ENCODE measurements at regions not wholly inside any gene's neighbourhood (a gene's known extent, or its start where the extent isn't known, plus 50 kb on each side); places are given as distances from the start of the nearest gene placed in this dataset.

DNA sequence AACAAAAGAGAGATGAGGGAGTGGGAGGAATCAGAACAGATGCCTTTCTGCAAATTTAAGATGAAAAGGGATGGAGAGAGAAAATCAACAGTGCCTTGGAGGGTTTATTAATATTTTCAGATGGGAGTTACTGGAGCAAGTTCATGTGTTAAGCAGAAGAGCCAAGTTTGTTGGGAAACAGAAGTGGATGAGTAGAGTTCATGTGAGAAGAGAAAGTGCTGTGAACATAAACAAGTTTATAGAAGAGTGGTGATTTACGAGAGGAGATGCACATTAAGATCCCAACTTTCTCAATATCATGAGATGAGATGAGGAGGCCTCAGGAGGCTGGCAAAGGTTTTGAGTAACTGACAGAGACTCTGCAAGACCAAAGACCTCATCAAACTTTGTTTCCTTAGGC, 274.1 kb upstream of the HTR2A start:
- Mint-ChIP-seq H3K27me3 (ENCODE audit: low read depth) (no peaks in the 10 kb centered on the region), H3K4me1 (peaks cover 7% of the 10 kb centered on the region)

DNA sequence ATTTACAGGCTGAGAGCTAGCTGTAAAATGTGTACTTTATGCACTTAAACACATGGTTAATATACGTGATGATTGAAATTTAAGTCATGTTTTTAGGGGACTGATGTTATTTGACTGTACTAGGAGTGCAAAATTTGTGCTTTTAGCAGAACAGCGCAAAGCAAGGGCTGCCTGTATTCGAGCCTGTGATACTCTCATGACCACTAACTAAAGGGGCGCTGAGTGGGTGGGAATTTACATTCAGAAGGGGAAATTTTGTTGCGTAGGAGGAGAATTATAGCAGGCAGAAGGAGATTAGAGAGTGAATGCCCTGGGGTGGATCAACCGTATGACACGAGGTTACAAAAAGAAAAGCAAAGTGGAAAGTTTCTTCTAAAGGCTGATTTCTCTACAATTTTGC, 271.8 kb upstream of the HTR2A start:
- TF ChIP-seq, protein P1, sequence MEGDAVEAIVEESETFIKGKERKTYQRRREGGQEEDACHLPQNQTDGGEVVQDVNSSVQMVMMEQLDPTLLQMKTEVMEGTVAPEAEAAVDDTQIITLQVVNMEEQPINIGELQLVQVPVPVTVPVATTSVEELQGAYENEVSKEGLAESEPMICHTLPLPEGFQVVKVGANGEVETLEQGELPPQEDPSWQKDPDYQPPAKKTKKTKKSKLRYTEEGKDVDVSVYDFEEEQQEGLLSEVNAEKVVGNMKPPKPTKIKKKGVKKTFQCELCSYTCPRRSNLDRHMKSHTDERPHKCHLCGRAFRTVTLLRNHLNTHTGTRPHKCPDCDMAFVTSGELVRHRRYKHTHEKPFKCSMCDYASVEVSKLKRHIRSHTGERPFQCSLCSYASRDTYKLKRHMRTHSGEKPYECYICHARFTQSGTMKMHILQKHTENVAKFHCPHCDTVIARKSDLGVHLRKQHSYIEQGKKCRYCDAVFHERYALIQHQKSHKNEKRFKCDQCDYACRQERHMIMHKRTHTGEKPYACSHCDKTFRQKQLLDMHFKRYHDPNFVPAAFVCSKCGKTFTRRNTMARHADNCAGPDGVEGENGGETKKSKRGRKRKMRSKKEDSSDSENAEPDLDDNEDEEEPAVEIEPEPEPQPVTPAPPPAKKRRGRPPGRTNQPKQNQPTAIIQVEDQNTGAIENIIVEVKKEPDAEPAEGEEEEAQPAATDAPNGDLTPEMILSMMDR (conservative IDR thresholded peaks at IDR 0.05) = no peak
- peaks cover 7% of the 10 kb centered on the region for H3K4me1 Mint-ChIP-seq
- no peaks in the 10 kb centered on the region for H3K36me3 Mint-ChIP-seq (ENCODE audit: low read depth)
- no peak overlapping the region for H3K4me3 Mint-ChIP-seq
- no peak for DNase-seq (ENCODE audit: low read depth, low spot score)
- H3K9me3 Mint-ChIP-seq = no peaks in the 10 kb centered on the region
- no peaks in the 10 kb centered on the region for H3K27me3 Mint-ChIP-seq (ENCODE audit: low read depth)
- H3K27ac Mint-ChIP-seq (ENCODE audit: unreplicated experiment) = no peak overlapping the region

More for the DNA sequence above, 274.1 kb upstream of the HTR2A start:
- no peaks in the 10 kb centered on the region for H3K9me3 Mint-ChIP-seq
- no peak for DNase-seq (ENCODE audit: low read depth, low spot score)
- H3K4me3 Mint-ChIP-seq = no peak overlapping the region
- TF ChIP-seq, protein P1 (conservative IDR thresholded peaks at IDR 0.05) = no peak
- no peak overlapping the region for H3K27ac Mint-ChIP-seq (ENCODE audit: unreplicated experiment)
- H3K36me3 Mint-ChIP-seq (ENCODE audit: low read depth) = no peaks in the 10 kb centered on the region

DNA sequence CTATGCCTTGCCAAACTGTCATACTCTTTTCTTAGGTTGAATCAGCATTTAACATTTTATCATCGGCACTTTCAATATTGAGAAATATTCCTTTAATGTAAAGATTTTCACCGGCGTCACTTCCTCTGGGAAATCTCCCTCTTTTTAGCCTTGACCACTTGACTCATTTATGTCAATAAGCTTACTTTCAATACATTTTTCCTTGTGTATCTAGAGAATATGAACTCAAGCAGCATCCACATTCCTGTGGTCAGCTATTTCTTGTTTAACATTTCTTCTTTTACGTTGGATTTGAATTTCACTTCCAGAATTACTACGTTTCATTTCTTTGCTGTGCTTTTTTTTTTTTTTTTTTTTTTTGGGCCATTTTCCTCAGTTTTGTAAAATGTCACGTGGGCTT, 271.2 kb upstream of the HTR2A start:
- peaks cover 7% of the 10 kb centered on the region for H3K4me1 Mint-ChIP-seq
- no peak overlapping the region for H3K27ac Mint-ChIP-seq (ENCODE audit: unreplicated experiment)
- H3K4me3 Mint-ChIP-seq = no peak overlapping the region
- no peak for DNase-seq (ENCODE audit: low read depth, low spot score)
- H3K27me3 Mint-ChIP-seq (ENCODE audit: low read depth) = no peaks in the 10 kb centered on the region
- TF ChIP-seq, protein P1 (conservative IDR thresholded peaks at IDR 0.05) = no peak
- no peaks in the 10 kb centered on the region for H3K9me3 Mint-ChIP-seq
- H3K36me3 Mint-ChIP-seq (ENCODE audit: low read depth) = no peaks in the 10 kb centered on the region

DNA sequence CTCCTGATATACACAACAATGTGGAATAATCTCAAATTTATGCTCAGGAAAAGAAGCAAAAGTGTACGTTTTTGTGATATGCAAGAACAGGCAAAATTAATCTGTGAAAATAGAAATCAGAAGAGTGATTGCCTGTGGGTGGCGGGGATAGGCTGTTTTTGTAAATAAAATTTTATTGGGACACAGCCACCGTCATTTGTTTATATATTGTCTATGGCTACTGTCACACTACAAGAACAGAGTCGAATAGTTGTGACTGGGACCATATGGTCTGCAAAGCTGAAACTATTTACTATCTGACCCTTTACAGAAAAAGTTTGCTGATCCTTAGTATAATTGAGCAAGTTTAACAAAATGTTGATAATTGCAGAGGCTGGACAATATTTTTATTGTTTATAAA, 269.5 kb upstream of the HTR2A start:
- TF ChIP-seq, protein P1 (conservative IDR thresholded peaks at IDR 0.05) = no peak
- H3K27ac Mint-ChIP-seq (ENCODE audit: unreplicated experiment) = no peak overlapping the region
- H3K36me3 Mint-ChIP-seq (ENCODE audit: low read depth) = no peaks in the 10 kb centered on the region
- H3K4me3 Mint-ChIP-seq = no peak overlapping the region
- peaks cover 7% of the 10 kb centered on the region for H3K4me1 Mint-ChIP-seq
- H3K27me3 Mint-ChIP-seq (ENCODE audit: low read depth) = no peaks in the 10 kb centered on the region
- no peak for DNase-seq (ENCODE audit: low read depth, low spot score)
- H3K9me3 Mint-ChIP-seq = no peaks in the 10 kb centered on the region

DNA sequence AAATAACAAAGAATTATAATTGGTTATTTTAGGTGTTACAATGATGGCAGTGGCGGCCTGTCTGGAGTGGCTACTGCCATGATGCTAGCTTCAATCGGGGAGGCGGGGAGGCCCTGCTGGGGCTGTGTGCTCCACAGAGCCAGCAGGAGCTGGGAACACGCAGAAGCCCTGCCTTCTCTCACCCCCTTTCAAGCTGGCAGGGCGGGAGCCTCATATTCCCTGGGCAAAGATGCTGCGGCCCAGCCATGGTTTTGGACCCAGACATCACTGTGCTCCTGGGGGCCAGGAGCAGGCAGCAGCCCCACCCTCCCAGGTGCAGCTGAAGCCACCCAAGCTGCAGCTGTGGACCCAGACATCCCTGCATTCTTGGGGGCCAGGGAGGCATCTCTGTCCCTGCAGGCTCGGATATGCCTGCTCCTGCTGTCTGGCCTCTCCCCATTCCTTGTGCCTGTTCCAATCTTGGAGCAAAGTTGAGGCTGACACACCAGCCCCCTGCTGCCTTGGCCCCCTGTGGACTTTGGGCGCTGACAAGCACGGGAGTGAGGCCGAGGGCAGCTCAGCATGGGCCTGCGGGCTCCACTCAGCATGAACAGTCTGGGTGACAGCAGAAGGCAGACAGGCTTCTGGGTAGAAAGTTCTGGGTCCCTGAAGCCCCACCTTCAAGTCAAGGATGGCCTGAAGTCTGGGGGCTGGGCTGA, 263.1 kb upstream of the HTR2A start:
- H3K27me3 Mint-ChIP-seq (ENCODE audit: low read depth) = no peaks in the 10 kb centered on the region
- no peak for DNase-seq (ENCODE audit: low read depth, low spot score)
- H3K27ac Mint-ChIP-seq (ENCODE audit: unreplicated experiment) = no peak overlapping the region
- H3K4me1 Mint-ChIP-seq = no peaks in the 10 kb centered on the region
- H3K4me3 Mint-ChIP-seq = no peak overlapping the region
- H3K36me3 Mint-ChIP-seq (ENCODE audit: low read depth) = peaks cover 6% of the 10 kb centered on the region
- TF ChIP-seq, protein P1 (conservative IDR thresholded peaks at IDR 0.05) = no peak
- H3K9me3 Mint-ChIP-seq = peaks cover 5% of the 10 kb centered on the region

All from neural crest cell (in vitro differentiated cells).